ENCODE measurements at regions not wholly inside any gene's neighbourhood (a gene's known extent, or its start where the extent isn't known, plus 50 kb on each side); places are given as distances from the start of the nearest gene placed in this dataset.
A peak's percentile ranks its signal among the peaks of the same experiment; 100 is the strongest.

GRCh38 chr1:106956721-106957120, 99.8 kb upstream of the PRMT6 start:
- no peak overlapping the region for H3K4me3 ChIP-seq (ENCODE audit: low read depth, low read length, poor library complexity, severe bottlenecking)
- intact Hi-C loops (cut with micrococcal nuclease; ENCODE audit: unreplicated experiment): no loop called here
- peaks cover 26% of the 10 kb centered on the region for H3K4me1 ChIP-seq (ENCODE audit: insufficient read depth, low read length, poor library complexity, severe bottlenecking)
- no TSS peak for BruUV-seq (replicated peaks)
- peak; percentile 43 for DNase-seq (ENCODE audit: low spot score)
- H3K27me3 ChIP-seq (replicated peaks; ENCODE audit: insufficient read depth, low read depth, low read length, poor library complexity): no peaks in the 10 kb centered on the region
- TF ChIP-seq EZH2 (IDR thresholded peaks at IDR 0.05; ENCODE audit: borderline replicate concordance, low read depth, low read length, poor library complexity, severe bottlenecking): no peak
- TF ChIP-seq, protein P1, sequence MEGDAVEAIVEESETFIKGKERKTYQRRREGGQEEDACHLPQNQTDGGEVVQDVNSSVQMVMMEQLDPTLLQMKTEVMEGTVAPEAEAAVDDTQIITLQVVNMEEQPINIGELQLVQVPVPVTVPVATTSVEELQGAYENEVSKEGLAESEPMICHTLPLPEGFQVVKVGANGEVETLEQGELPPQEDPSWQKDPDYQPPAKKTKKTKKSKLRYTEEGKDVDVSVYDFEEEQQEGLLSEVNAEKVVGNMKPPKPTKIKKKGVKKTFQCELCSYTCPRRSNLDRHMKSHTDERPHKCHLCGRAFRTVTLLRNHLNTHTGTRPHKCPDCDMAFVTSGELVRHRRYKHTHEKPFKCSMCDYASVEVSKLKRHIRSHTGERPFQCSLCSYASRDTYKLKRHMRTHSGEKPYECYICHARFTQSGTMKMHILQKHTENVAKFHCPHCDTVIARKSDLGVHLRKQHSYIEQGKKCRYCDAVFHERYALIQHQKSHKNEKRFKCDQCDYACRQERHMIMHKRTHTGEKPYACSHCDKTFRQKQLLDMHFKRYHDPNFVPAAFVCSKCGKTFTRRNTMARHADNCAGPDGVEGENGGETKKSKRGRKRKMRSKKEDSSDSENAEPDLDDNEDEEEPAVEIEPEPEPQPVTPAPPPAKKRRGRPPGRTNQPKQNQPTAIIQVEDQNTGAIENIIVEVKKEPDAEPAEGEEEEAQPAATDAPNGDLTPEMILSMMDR (conservative IDR thresholded peaks at IDR 0.05; ENCODE audit: low read depth, low read length): no peak
- no peaks in the 10 kb centered on the region for H3K9me3 ChIP-seq (ENCODE audit: low read depth, low read length, poor library complexity, severe bottlenecking)
- no peaks in the 10 kb centered on the region for H3K36me3 ChIP-seq (ENCODE audit: insufficient read depth, low read length, poor library complexity, severe bottlenecking)
- CTCF ChIA-PET: no interaction called here
- H3K27ac ChIP-seq (ENCODE audit: low read depth, low read length, poor library complexity, severe bottlenecking): no peak overlapping the region
- POLR2A ChIA-PET (ENCODE audit: low non-redundant PET): interaction anchor here (0.6 kb wide), 1 partner anchor 418 kb away, joined by 3 read pairs; no protein-coding TSS in a partner anchor

DNA sequence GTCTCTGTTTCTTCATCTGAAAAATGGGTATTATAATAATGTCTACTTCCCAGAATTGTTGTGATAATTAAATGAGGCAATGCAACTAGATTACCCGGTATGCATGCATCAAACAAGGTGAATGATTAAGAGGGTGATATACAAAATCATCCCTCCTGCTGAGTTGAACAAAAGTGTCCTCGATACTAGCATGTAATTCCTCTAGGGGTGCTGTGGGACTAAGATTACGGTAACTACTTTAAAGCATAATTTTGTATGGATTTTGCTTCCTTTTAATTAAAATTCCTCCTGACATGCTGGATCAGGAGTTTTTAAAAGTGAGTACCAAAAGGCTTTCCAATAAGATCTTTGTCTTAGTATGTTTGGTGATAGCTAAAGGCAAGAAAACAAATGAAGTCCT, 98.7 kb upstream of the PRMT6 start:
- no peak overlapping the region for H3K4me3 ChIP-seq (ENCODE audit: low read depth, low read length, poor library complexity, severe bottlenecking)
- peaks cover 26% of the 10 kb centered on the region for H3K4me1 ChIP-seq (ENCODE audit: insufficient read depth, low read length, poor library complexity, severe bottlenecking)
- H3K36me3 ChIP-seq (ENCODE audit: insufficient read depth, low read length, poor library complexity, severe bottlenecking): no peaks in the 10 kb centered on the region
- TF ChIP-seq, protein P1 (conservative IDR thresholded peaks at IDR 0.05; ENCODE audit: low read depth, low read length): peak; percentile 35; the same call in 1 of the 2 replicates
- TF ChIP-seq EZH2 (IDR thresholded peaks at IDR 0.05; ENCODE audit: borderline replicate concordance, low read depth, low read length, poor library complexity, severe bottlenecking): no peak
- BruUV-seq (replicated peaks): no TSS peak
- no peak for DNase-seq (ENCODE audit: low spot score)
- ChIA-PET CTCF (no interaction called here), POLR2A (ENCODE audit: low non-redundant PET) (no interaction called here)
- H3K9me3 ChIP-seq (ENCODE audit: low read depth, low read length, poor library complexity, severe bottlenecking): no peaks in the 10 kb centered on the region
- H3K27ac ChIP-seq (ENCODE audit: low read depth, low read length, poor library complexity, severe bottlenecking): no peak overlapping the region
- no peaks in the 10 kb centered on the region for H3K27me3 ChIP-seq (replicated peaks; ENCODE audit: insufficient read depth, low read depth, low read length, poor library complexity)
- intact Hi-C loops (cut with micrococcal nuclease; ENCODE audit: unreplicated experiment): no loop called here

- CTCF ChIA-PET: no interaction called here
- intact Hi-C loops (cut with micrococcal nuclease; ENCODE audit: unreplicated experiment): no loop called here
- TF ChIP-seq EZH2 (IDR thresholded peaks at IDR 0.05; ENCODE audit: borderline replicate concordance, low read depth, low read length, poor library complexity, severe bottlenecking): no peak
- TF ChIP-seq, protein P1 (conservative IDR thresholded peaks at IDR 0.05; ENCODE audit: low read depth, low read length): no peak
- Histone ChIP-seq H3K4me1 (ENCODE audit: insufficient read depth, low read length, poor library complexity, severe bottlenecking) (peaks cover 8% of the 10 kb centered on the region), H3K36me3 (ENCODE audit: insufficient read depth, low read length, poor library complexity, severe bottlenecking) (no peaks in the 10 kb centered on the region), H3K4me3 (ENCODE audit: low read depth, low read length, poor library complexity, severe bottlenecking) (no peak overlapping the region), H3K9me3 (ENCODE audit: low read depth, low read length, poor library complexity, severe bottlenecking) (no peaks in the 10 kb centered on the region), H3K27ac (ENCODE audit: low read depth, low read length, poor library complexity, severe bottlenecking) (no peak overlapping the region), H3K27me3 (replicated peaks; ENCODE audit: insufficient read depth, low read depth, low read length, poor library complexity) (no peaks in the 10 kb centered on the region)
- no TSS peak for BruUV-seq (replicated peaks)
- POLR2A ChIA-PET (ENCODE audit: low non-redundant PET): no interaction called here
- DNase-seq (ENCODE audit: low spot score): no peak
Measured at GRCh38 chr1:106960412-106960811, 96.1 kb upstream of the PRMT6 start.

Data from A673 (cell line).